Fibroblast of the aortic adventitia (primary cell): ENCODE measurements at regions not wholly inside any gene's neighbourhood (a gene's known extent, or its start where the extent isn't known, plus 50 kb on each side); places are given as distances from the start of the nearest gene placed in this dataset.

Experiments
- DNase-seq: peaks from one replicate; pipeline ENCODE4 v3.0.0-alpha.2; 2010; ENCODE audit warnings: low read depth
- H3K4me3 ChIP-seq: 2 replicates; pipeline ENCODE4 v1.5.1; 2011; ENCODE audit warnings: low read depth, mild to moderate bottlenecking, control low read depth, low read length, moderate library complexity
- CTCF ChIP-seq: IDR thresholded peaks from 2 replicates; pipeline ENCODE4 v1.5.1; 2011; ENCODE audit warnings: mild to moderate bottlenecking, low read length, control low read depth, inconsistent platforms; ENCODE audit not compliant: insufficient read depth

GRCh38 chr3:168325684-168326083, 230.0 kb upstream of the GOLIM4 start:
- DNase-seq, result no peak
- no peak overlapping the region for H3K4me3 ChIP-seq
- no peak for TF ChIP-seq CTCF

- no peak for TF ChIP-seq CTCF
- no peak overlapping the region for H3K4me3 ChIP-seq
- no peak for DNase-seq
Observed at GRCh38 chr3:168322941-168323340, 227.2 kb upstream of the GOLIM4 start.

- TF ChIP-seq CTCF, result no peak
- DNase-seq, result no peak
- no peak overlapping the region for H3K4me3 ChIP-seq
Observed at GRCh38 chr3:168314166-168314565, 218.4 kb upstream of the GOLIM4 start.

GRCh38 chr3:168312984-168313383, 217.3 kb upstream of the GOLIM4 start:
- DNase-seq, result no peak
- H3K4me3 ChIP-seq, result no peak overlapping the region
- no peak for TF ChIP-seq CTCF

- no peak for TF ChIP-seq CTCF
- no peak overlapping the region for H3K4me3 ChIP-seq
- no peak for DNase-seq
Observed at GRCh38 chr3:168307893-168308292, 212.2 kb upstream of the GOLIM4 start.

GRCh38 chr3:168295027-168295426, 199.3 kb upstream of the GOLIM4 start:
- H3K4me3 ChIP-seq, result no peak overlapping the region
- TF ChIP-seq CTCF, result no peak
- no peak for DNase-seq

GRCh38 chr3:168292296-168292695, 196.6 kb upstream of the GOLIM4 start:
- TF ChIP-seq CTCF, result no peak
- no peak for DNase-seq
- no peak overlapping the region for H3K4me3 ChIP-seq
